ENCODE measurements at regions not wholly inside any gene's neighbourhood (a gene's known extent, or its start where the extent isn't known, plus 50 kb on each side); places are given as distances from the start of the nearest gene placed in this dataset.
A peak's percentile ranks its signal among the peaks of the same experiment; 100 is the strongest.
"Not testable (repeated sequence)": the region's sequence is repeated elsewhere in the genome, so short reads cannot be mapped to it uniquely, and the experiment has no call there.

- Histone ChIP-seq H3K4me1 (ENCODE audit: control insufficient read depth, insufficient read depth, low read length, unreplicated experiment) (peaks cover under 1% of the 10 kb centered on the region), H3K4me3 (ENCODE audit: low read depth, low read length) (no peak overlapping the region), H3K27me3 (ENCODE audit: insufficient read depth, low read length) (no peaks in the 10 kb centered on the region), H3K36me3 (ENCODE audit: insufficient read depth, low read length) (no peaks in the 10 kb centered on the region), H2AFZ (ENCODE audit: low read length, unreplicated experiment) (no peak overlapping the region), H3K79me2 (ENCODE audit: control insufficient read depth, insufficient read depth, low read length, unreplicated experiment) (no peaks in the 10 kb centered on the region), H3K27ac (ENCODE audit: low read depth, low read length) (no peak overlapping the region)
Observed at GRCh38 chr4:123643691-123644090, 247.1 kb downstream of the SPRY1 start.

- Histone ChIP-seq H3K27me3 (ENCODE audit: insufficient read depth, low read length) (no peaks in the 10 kb centered on the region), H3K79me2 (ENCODE audit: control insufficient read depth, insufficient read depth, low read length, unreplicated experiment) (no peaks in the 10 kb centered on the region), H3K36me3 (ENCODE audit: insufficient read depth, low read length) (no peaks in the 10 kb centered on the region), H2AFZ (ENCODE audit: low read length, unreplicated experiment) (peak overlapping the region; percentile 55), H3K4me1 (ENCODE audit: control insufficient read depth, insufficient read depth, low read length, unreplicated experiment) (peaks cover 19% of the 10 kb centered on the region), H3K27ac (ENCODE audit: low read depth, low read length) (peak overlapping the region; percentile 78), H3K4me3 (ENCODE audit: low read depth, low read length) (peak overlapping the region; percentile 14)
Observed at GRCh38 chr4:123649250-123649644, 252.7 kb downstream of the SPRY1 start.

GRCh38 chr4:123649645-123650391 is 253.2 kb downstream of the SPRY1 start:
- Histone ChIP-seq H3K79me2 (ENCODE audit: control insufficient read depth, insufficient read depth, low read length, unreplicated experiment) (no peaks in the 10 kb centered on the region), H3K27ac (ENCODE audit: low read depth, low read length) (peak overlapping the region; percentile 78), H3K4me3 (ENCODE audit: low read depth, low read length) (peak overlapping the region; percentile 14), H3K4me1 (ENCODE audit: control insufficient read depth, insufficient read depth, low read length, unreplicated experiment) (peaks cover 19% of the 10 kb centered on the region), H3K36me3 (ENCODE audit: insufficient read depth, low read length) (no peaks in the 10 kb centered on the region), H2AFZ (ENCODE audit: low read length, unreplicated experiment) (peak overlapping the region; percentile 55), H3K27me3 (ENCODE audit: insufficient read depth, low read length) (no peaks in the 10 kb centered on the region)

GRCh38 chr4:123651066-123651465 is 254.5 kb downstream of the SPRY1 start:
- no peak overlapping the region for H3K4me3 ChIP-seq (ENCODE audit: low read depth, low read length)

GRCh38 chr4:123651536-123652180 is 255.1 kb downstream of the SPRY1 start:
- peaks cover 19% of the 10 kb centered on the region for H3K4me1 ChIP-seq (ENCODE audit: control insufficient read depth, insufficient read depth, low read length, unreplicated experiment)
- no peaks in the 10 kb centered on the region for H3K79me2 ChIP-seq (ENCODE audit: control insufficient read depth, insufficient read depth, low read length, unreplicated experiment)
- H2AFZ ChIP-seq (ENCODE audit: low read length, unreplicated experiment): no peak overlapping the region
- H3K4me3 ChIP-seq (ENCODE audit: low read depth, low read length): no peak overlapping the region
- no peaks in the 10 kb centered on the region for H3K27me3 ChIP-seq (ENCODE audit: insufficient read depth, low read length)
- no peak overlapping the region for H3K27ac ChIP-seq (ENCODE audit: low read depth, low read length)
- no peaks in the 10 kb centered on the region for H3K36me3 ChIP-seq (ENCODE audit: insufficient read depth, low read length)

More at GRCh38 chr4:123651066-123651465, 254.5 kb downstream of the SPRY1 start:
- H3K27me3 ChIP-seq (ENCODE audit: insufficient read depth, low read length): no peaks in the 10 kb centered on the region
- H3K4me1 ChIP-seq (ENCODE audit: control insufficient read depth, insufficient read depth, low read length, unreplicated experiment): peaks cover 19% of the 10 kb centered on the region
- H3K27ac ChIP-seq (ENCODE audit: low read depth, low read length): no peak overlapping the region
- no peaks in the 10 kb centered on the region for H3K36me3 ChIP-seq (ENCODE audit: insufficient read depth, low read length)
- H2AFZ ChIP-seq (ENCODE audit: low read length, unreplicated experiment): no peak overlapping the region
- H3K79me2 ChIP-seq (ENCODE audit: control insufficient read depth, insufficient read depth, low read length, unreplicated experiment): no peaks in the 10 kb centered on the region

- H3K27me3 ChIP-seq (ENCODE audit: insufficient read depth, low read length): no peaks in the 10 kb centered on the region
- H2AFZ ChIP-seq (ENCODE audit: low read length, unreplicated experiment): no peak overlapping the region
- no peak overlapping the region for H3K4me3 ChIP-seq (ENCODE audit: low read depth, low read length)
- H3K36me3 ChIP-seq (ENCODE audit: insufficient read depth, low read length): no peaks in the 10 kb centered on the region
- no peak overlapping the region for H3K27ac ChIP-seq (ENCODE audit: low read depth, low read length)
- H3K79me2 ChIP-seq (ENCODE audit: control insufficient read depth, insufficient read depth, low read length, unreplicated experiment): no peaks in the 10 kb centered on the region
- H3K4me1 ChIP-seq (ENCODE audit: control insufficient read depth, insufficient read depth, low read length, unreplicated experiment): peaks cover 19% of the 10 kb centered on the region
Observed at GRCh38 chr4:123652476-123652875, 255.9 kb downstream of the SPRY1 start.

GRCh38 chr4:123653236-123653635 is 256.6 kb downstream of the SPRY1 start:
- no peaks in the 10 kb centered on the region for H3K36me3 ChIP-seq (ENCODE audit: insufficient read depth, low read length)

GRCh38 chr4:123656746-123657294 is 260.2 kb downstream of the SPRY1 start:
- H3K79me2 ChIP-seq (ENCODE audit: control insufficient read depth, insufficient read depth, low read length, unreplicated experiment); H3K27me3 ChIP-seq (ENCODE audit: insufficient read depth, low read length); H3K4me1 ChIP-seq (ENCODE audit: control insufficient read depth, insufficient read depth, low read length, unreplicated experiment); H3K36me3 ChIP-seq (ENCODE audit: insufficient read depth, low read length); H3K4me3 ChIP-seq (ENCODE audit: low read depth, low read length); H2AFZ ChIP-seq (ENCODE audit: low read length, unreplicated experiment); H3K27ac ChIP-seq (ENCODE audit: low read depth, low read length): not testable (repeated sequence)

More at GRCh38 chr4:123653236-123653635, 256.6 kb downstream of the SPRY1 start:
- H3K27me3 ChIP-seq (ENCODE audit: insufficient read depth, low read length): no peaks in the 10 kb centered on the region
- H3K4me3 ChIP-seq (ENCODE audit: low read depth, low read length): no peak overlapping the region
- no peak overlapping the region for H3K27ac ChIP-seq (ENCODE audit: low read depth, low read length)
- no peaks in the 10 kb centered on the region for H3K79me2 ChIP-seq (ENCODE audit: control insufficient read depth, insufficient read depth, low read length, unreplicated experiment)
- H2AFZ ChIP-seq (ENCODE audit: low read length, unreplicated experiment): no peak overlapping the region
- H3K4me1 ChIP-seq (ENCODE audit: control insufficient read depth, insufficient read depth, low read length, unreplicated experiment): peaks cover 19% of the 10 kb centered on the region

GRCh38 chr4:123657606-123658005 is 261.0 kb downstream of the SPRY1 start:
- not testable (repeated sequence) for H3K36me3 ChIP-seq (ENCODE audit: insufficient read depth, low read length); H3K4me3 ChIP-seq (ENCODE audit: low read depth, low read length); H3K27ac ChIP-seq (ENCODE audit: low read depth, low read length); H3K79me2 ChIP-seq (ENCODE audit: control insufficient read depth, insufficient read depth, low read length, unreplicated experiment); H3K4me1 ChIP-seq (ENCODE audit: control insufficient read depth, insufficient read depth, low read length, unreplicated experiment); H3K27me3 ChIP-seq (ENCODE audit: insufficient read depth, low read length); H2AFZ ChIP-seq (ENCODE audit: low read length, unreplicated experiment)

GRCh38 chr4:123659262-123659661 is 262.7 kb downstream of the SPRY1 start:
- Histone ChIP-seq H3K36me3 (ENCODE audit: insufficient read depth, low read length) (no peaks in the 10 kb centered on the region), H3K4me1 (ENCODE audit: control insufficient read depth, insufficient read depth, low read length, unreplicated experiment) (no peaks in the 10 kb centered on the region), H3K4me3 (ENCODE audit: low read depth, low read length) (no peak overlapping the region), H3K27ac (ENCODE audit: low read depth, low read length) (no peak overlapping the region), H3K79me2 (ENCODE audit: control insufficient read depth, insufficient read depth, low read length, unreplicated experiment) (no peaks in the 10 kb centered on the region), H2AFZ (ENCODE audit: low read length, unreplicated experiment) (no peak overlapping the region), H3K27me3 (ENCODE audit: insufficient read depth, low read length) (no peaks in the 10 kb centered on the region)

- H3K27ac ChIP-seq (ENCODE audit: low read depth, low read length): no peak overlapping the region
- no peaks in the 10 kb centered on the region for H3K79me2 ChIP-seq (ENCODE audit: control insufficient read depth, insufficient read depth, low read length, unreplicated experiment)
- H3K27me3 ChIP-seq (ENCODE audit: insufficient read depth, low read length): no peaks in the 10 kb centered on the region
- H3K4me3 ChIP-seq (ENCODE audit: low read depth, low read length): no peak overlapping the region
- H3K36me3 ChIP-seq (ENCODE audit: insufficient read depth, low read length): no peaks in the 10 kb centered on the region
- no peak overlapping the region for H2AFZ ChIP-seq (ENCODE audit: low read length, unreplicated experiment)
- H3K4me1 ChIP-seq (ENCODE audit: control insufficient read depth, insufficient read depth, low read length, unreplicated experiment): no peaks in the 10 kb centered on the region
Observed at GRCh38 chr4:123659730-123660129, 263.1 kb downstream of the SPRY1 start.
